SKM-1 treated with dmso at 0.1 percent for 144 hours (cell line): ENCODE measurements at regions not wholly inside any gene's neighbourhood (a gene's known extent, or its start where the extent isn't known, plus 50 kb on each side); places are given as distances from the start of the nearest gene placed in this dataset.
"Not testable (repeated sequence)": the region's sequence is repeated elsewhere in the genome, so short reads cannot be mapped to it uniquely, and the experiment has no call there.

Source experiments
- DNase-seq: peaks from one replicate; lab custom pipeline; 2025; ENCODE audit not compliant: unreplicated experiment; lab: John Stamatoyannopoulos, UW

DNA sequence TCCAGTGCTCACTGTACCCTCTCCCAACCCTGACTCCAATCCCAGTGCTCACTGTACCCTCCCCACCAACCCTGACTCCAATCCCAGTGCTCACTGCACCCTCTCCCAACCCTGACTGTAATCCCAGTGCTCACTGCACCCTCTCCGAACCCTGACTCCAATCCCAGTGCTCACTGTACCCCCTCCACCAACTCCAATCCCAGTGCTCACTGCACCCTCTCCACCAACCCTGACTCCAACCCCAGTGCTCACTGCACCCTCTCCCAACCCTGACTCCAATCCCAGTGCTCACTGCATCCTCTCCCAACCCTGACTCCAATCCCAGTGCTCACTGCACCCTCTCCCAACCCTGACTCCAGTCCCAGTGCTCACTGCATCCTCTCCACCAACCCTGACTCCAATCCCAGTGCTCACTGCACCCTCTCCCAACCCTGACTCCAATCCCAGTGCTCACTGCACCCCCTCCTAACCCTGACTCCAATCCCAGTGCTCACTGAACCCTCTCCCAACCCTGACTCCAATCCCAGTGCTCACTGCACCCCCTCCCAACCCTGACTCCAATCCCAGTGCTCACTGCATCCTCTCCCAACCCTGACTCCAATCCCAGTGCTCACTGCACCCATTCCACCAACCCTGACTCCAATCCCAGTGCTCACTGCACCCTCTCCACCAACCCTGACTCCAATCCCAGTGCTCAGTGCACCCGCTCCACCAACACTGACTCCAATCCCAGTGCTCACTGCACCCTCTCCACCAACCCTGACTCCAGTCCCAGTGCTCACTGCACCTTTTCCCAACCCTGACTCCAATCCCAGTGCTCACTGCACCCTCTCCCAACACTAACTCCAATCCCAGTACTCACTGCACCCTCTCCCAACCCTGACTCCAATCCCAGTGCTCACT lies 136.3 kb upstream of the ZNF618 start:
- not testable (repeated sequence) for DNase-seq

DNA sequence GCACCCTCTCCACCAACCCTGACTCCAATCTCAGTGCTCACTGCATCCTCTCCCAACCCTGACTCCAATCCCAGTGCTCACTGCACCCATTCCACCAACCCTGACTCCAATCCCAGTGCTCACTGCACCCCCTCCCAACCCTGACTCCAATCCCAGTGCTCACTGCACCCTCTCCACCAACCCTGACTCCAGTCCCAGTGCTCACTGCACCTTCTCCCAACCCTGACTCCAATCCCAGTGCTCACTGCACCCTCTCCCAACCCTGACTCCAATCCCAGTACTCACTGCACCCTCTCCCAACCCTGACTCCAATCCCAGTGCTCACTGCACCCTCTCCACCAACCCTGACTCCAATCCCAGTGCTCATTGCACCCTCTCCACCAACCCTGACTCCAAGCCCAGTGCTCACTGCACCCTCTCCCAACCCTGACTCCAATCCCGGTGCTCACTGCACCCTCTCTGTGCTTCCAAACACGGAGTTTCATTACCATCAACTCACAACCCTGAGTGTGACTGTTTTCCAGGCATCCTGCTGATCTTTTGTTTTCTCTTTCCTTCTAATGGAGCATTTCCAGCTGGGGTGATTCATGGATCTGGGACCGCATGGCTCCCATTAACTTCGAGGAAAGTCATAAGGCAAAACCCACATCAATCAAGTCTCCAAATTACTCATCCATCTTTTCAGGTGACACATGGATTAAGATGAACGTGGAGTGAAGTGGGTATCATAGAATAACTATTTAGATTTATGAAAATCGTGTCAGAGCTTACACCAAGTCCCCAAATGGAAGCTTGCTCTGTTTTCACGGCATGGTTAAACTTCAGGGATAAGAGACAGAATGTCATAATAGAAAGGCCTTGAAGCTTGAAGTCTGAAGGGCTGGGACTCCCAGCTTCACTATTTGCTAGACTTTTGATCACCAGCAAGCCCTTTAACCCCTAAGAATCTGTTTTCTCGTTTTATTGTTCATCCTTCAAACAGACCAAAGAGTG lies 135.3 kb upstream of the ZNF618 start:
- DNase-seq: not testable (repeated sequence)

DNA sequence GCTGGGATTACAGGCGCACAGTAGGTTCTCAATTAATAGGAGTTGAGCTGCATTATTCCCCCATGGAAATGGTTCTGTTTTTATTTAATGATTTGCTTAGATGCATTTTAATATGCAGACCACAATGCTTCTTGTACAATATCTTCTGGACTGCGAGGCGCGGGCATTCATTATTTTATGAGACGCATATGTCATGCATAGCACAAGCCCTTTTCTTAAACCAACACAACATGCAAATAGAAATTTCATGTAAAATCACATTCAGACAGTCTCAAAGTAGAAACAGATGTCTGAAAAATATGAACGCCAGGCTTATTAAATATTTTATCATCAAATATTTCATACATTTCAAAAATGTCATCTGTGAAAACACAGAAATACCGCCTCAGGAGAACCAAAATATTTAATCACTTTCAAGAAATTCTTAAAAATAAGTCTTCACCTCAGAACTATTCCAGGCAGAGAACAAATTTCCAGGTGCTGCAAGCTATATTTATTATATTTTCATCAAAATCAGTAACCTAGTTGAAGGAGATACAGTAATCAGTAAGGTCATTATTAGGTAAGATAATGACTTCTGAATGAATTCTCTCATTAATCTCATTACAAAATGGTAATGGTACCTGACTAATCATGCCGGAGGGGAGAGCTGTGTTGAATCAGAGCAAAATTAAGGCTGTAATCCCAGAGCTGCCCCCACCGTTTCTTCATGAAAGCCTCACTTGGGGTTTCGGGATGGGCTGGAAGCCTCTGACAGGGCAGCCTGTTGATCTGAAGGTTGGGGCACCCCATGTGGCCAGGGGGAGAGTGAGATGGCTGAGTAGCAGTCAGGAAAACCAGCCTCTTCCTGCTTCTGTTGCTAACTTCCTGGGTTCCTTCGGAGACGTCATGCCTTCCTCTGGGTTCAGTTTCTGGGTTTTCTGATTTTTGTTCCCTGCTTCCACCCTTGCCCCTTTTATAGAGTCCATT lies 133.9 kb upstream of the ZNF618 start:
- DNase-seq: no peak

DNA sequence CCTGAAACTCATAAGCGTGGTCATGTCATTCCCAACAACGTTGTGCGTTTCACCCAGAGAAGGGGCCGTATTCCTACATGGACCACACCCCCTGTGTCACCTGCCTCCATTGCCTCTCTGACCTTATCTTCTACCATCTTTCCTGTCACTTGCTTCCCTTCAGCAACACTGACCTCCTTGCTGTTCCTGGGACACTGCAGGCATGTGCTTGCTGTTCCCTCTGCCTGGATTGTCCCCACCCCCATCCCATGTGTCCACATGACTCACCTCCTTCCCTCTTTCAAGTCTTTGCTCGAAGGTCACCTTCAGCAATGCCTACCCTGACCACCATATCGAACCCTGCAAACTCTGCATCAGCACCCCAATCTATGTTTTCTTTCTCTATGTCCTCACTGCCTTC lies 133.2 kb upstream of the ZNF618 start:
- no peak for DNase-seq

DNA sequence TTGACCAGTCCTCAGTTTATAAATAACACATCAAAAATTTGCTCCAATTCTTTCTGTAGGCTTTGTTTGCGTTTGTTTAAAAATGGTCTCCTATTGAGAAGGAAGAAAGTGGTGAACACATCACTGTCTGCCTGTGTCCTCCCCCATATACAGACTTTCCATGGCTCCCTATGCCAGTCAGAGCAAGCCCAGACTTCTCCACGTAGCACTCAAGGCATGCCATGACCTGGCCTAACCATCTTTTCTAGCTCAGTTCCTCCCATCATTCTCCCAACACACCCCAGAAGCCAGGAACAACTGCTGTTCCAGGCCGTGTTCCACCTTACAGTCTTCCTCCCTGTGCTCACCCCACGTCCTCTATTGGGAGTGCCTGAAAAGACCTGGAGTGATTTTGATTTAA lies 129.6 kb upstream of the ZNF618 start:
- no peak for DNase-seq

DNA sequence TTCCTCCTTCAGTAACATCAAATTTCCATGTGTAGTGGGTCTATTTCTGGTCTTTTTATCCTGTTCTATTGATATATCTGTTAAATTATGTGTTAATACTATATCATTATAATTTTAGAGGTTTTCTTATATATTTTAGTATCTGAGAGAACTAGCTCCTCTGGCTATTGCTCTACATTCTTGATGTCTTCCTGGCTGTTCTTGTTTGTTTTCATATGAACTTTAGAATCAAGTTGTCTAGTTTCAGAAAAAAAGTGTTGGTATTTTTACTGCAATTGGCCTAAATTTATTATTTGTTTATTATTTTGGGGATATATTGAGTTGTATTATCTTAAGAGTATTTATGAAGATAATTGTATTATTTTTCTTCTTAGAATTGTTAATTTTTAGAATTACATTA lies 128.0 kb upstream of the ZNF618 start:
- no peak for DNase-seq

DNA sequence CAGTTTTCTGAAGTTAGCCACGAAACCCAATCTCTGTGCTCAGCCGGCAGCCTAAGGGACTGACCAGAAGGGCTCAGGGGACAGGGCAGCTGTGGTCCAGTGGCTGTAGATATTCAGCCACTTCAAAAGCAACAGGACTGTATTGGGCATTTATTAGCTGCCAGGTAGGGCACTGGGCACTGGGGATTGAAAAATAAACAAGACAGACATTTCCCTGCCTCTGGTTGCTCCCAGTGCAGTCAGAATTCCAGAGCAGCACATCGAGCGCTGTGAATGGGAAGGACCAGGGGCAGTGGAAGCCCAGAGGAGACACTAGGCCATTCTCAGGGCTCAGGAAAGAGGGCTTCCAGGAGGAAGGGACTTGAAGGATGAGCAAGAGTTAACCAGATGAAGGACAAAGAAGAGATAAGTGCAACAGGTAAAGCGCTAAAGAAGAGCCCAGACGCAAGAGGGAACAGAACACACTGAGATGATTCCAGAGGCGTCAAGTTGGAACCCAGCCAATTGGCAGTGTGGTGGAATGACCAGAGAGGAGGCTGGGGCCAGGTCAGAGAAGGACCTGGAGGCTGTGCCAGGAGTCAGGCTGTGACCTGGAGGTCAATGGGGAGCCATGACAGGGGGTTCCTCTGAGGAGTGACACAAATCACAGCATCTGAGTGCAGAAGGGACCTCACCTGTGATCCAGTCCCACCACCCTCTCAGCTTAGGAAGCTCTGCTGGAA lies 122.5 kb upstream of the ZNF618 start:
- DNase-seq: no peak

DNA sequence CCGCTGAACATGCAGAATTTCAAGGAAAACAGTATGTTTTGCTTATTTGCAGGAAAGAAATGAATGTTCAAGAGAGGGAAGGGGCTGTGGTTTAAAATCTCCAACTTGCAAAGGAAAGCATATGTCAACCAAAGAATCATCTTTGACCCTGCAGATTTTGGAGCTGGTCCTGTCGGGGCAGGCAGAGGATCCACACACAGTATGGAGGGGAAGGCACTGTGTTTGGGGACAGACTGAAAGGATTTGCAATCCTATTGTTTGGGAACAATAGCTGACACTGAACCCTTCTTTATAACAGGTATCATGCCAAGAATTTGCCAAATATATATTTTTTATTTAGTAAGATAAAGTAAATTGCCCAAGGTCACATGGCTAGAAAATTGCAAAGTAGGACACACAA lies 121.4 kb upstream of the ZNF618 start:
- no peak for DNase-seq

DNA sequence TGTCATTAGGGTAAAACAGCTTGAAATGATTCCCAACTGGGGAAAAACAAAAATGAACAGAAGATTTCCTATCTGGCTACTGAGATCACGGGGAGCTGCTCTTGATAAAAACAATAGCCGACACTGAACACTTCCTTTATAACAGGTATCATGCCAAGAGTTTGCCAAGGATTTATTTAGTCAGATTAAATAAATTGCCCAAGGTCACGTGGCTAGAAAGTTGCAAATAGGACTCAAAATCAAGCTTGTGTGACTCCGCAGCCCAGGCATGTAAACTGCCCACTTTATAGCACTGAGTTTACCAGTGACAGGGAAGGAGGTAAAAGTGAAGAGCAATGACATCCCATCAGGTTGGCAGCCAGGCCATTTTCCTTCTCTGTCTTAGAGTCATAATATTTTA lies 120.7 kb upstream of the ZNF618 start:
- DNase-seq: no peak

DNA sequence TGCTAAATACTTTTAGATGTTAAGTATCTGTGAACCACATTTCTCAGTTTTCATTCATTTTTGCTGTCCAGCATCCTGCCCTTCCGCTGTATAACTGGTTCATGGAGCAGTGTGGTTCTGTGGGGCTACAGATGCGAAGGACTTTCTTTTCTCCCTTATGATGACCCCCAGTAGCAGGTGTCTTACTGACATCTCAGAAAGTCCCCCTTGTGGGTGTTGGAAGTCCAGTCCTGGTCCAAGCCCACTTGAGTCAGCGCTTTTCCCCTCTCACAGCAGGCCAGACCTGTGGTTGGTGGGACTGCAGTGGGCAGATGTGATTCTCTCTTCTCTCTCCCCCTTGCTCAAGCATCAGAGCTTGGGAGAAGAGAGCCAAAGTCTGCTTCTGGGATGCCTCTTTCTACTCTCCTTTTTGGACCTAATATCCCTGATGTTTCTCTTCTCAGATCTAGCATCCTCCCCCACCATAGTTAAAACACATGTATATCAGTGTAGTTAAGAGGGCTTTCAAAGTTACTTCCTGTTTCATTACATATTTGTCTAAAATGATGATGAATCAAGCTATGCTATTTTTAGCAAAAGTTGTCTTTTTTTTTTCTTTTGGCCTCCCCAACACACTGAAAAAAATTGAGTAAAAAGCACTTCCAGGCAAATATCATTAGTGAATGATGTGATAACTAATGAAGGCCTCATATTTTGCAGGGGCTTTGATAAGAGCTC lies 119.5 kb upstream of the ZNF618 start:
- DNase-seq: no peak

DNA sequence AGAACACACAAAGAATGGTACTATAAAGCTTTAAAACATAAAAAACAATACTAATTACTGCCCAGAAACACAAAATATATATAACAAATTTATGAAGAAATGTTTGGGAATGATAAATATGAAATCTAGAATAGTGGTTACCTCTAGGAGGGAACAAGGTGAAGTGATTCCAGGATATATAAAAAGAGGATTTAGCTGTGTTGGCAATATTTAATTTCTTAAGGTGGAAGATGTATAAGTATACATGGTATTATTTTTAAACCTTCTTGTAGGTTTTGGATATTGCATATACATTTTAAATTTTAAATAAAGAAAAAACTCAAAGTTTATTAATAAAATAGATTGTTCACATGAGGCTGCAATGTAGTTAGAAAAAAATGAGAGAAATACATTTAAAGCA lies 112.7 kb upstream of the ZNF618 start:
- no peak for DNase-seq

DNA sequence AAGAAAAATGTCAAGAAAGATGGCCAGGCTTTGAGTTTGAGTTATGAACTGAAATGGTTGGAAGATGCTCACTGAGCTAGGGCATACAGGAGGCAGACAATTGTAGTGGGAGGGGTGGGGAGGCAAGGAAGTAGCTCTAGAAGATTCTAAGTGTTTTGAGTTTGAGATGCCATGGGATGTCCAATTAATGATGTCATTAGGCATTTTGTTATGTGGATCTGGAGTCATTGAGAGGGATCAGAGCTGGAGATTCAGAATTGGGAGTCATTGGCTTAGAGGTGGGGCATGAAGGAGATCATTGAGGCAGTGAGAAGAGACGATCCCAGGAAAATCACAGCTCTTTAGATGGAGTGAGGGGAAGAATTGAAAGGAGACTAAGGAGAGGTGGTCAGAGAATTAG lies 111.5 kb upstream of the ZNF618 start:
- no peak for DNase-seq

DNA sequence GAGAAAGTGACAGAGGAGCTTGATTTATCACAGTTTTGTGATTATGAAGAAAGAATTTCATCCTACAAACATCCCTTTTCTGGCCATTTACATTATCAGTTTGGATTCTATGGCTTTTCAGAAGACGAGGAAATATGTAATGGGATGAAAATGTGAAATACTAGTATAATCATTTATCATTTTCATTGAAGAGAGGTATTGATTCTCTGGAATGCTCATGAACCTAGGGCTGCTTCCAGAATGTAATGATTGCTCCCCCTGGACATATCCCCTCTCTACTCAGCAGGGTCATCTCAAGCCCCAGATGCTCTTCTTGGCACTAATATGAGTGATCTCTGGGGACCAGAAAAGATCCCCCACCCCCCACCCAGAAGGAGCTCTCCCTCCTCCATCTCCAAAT lies 106.7 kb upstream of the ZNF618 start:
- DNase-seq: no peak

DNA sequence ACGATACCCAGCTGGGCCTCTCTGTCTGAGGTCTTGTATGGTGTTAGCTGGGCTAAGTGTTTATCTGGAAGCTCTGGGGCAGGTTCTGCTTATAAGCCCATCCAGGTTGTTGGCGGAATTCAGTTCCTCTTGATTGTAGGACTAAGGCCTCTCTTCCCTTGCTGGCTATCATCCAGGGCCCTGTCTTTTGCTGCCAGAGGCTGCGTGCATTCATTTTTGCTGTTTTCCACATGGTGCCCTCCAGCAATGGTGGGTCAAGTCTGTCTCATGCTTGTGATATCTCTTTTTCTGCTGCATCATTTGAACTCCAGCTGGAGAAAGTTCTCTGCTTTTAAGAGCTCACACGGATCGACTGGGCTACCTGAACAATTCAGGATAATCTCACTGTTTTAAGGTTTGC lies 105.7 kb upstream of the ZNF618 start:
- DNase-seq: no peak

DNA sequence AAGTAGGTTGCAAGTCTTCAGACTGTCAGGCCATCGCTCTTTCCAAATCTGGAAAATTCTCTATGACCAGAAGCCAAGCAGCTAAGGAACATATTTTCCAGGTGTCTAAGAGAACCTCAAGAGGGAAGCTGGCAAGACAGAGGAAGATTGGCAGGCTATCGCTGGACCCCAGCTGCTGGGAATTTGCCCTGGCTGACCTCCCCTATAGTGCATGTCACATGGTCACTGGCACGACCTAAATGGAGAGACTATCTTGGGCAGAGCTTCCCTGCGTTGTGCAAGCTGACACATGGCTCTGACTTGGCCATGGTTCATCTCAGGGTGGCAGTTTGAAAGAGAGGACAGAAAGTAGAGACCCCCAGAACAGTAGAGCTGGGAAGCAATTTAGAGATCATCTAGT lies 104.9 kb upstream of the ZNF618 start:
- DNase-seq: no peak

DNA sequence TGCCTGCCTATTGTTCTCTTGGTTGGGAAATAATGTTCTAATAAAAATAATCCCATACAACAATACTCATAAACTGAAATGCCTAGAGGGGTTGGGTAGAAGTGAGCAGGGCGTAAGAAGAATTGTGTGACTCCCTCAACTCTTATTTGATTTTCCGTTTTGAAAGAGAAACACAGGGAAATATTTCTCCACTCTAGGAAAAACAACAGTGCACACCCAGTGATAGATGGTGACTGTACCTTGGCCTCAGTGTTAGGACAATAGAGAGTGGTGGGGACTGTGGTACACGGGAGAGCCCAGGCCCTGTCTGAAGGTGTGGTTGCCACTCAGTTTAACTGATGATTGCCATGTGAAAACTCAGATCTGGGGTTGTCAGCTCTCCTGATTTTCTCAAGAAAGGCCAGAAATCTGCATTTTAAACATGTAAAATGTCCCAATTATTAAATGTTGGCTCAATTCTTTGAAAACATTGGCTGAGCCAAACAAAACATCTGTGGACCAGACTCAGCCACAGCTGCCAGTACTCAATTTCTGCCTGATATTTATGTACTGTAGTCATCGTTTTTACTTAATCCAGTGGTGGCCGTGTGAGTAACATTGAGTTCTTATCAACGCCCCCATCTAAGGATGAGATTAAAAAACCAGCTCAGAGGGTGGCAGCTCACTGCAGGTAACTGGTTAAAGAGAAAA lies 103.8 kb upstream of the ZNF618 start:
- no peak for DNase-seq

DNA sequence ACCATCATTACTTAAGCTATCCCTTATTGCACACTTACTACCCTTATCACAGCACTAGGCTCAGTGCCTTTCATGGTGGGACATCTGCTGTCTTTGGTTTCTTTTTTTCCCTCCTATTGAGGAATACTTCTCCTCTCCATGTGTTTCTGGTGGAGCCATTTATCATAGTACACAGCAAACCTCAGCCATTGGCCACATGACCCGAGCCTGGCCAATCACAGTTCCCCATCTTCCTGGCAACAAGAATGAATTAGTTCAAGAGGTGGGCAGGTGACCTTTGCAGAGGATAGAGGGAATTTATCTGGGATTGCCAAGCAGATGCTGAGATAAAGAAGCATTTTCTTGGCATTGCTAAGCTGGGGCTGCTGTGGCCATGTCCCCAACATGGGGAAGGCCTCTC lies 101.1 kb upstream of the ZNF618 start:
- DNase-seq: no peak

DNA sequence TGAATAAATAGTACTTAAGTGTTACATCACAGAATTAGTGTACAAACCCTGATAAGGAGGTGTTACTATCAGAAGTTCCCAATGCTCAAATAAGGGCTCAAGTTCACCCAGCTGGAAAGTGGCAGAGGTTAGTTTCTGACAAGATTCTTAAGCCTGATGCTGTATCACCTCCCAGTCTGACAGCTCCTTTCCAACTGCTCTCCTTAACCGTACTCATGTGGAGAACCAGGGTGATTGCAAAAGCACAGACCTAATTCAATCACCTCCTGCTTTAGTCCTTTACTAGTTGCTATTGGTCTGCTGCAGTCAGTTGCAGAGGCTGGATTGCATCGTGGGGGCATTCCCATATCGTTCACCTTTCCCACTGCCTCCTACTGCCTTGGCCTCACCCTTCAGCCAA lies 100.4 kb upstream of the ZNF618 start:
- no peak for DNase-seq

DNA sequence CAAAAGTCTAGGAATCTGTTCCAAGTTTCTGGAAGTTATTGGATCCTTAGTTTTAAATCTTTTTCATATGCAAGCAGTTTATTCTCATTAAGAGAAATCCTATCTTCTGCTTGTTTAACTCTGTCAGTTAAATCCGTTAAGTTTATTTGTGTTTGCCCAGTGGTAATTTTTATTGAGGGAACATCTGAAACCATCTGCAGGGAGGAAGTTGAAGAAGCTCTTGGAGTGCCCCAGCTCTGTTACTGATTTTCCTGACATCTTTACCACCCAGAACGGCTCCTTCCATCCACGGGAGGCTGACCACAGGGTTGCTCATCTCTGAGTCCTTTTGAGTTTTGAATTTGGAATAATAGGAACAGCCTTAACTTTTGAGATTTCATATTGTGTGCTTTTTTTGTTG lies 99.9 kb upstream of the ZNF618 start:
- DNase-seq: no peak
